ENCODE measurements at regions not wholly inside any gene's neighbourhood (a gene's known extent, or its start where the extent isn't known, plus 50 kb on each side); places are given as distances from the start of the nearest gene placed in this dataset.

DNA sequence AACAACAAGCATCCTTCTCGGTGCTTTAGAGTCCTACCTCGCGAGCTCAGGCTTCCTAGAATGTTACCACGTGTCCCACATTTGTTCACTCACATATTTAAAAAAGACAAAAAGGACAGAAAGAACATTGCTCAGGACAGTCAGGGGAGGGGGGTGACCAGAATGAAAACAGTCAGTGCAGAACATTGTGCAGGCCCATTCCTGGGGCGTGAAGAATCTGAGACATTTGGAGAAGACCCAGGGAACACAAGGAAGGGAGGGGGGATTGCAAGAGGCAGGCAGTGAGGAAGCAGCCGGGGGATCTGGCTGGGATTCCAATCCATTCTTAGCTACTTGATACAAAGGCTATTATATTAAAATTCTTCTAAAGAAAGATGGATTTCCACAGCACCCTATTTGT lies 270.4 kb upstream of the CITED2 start:
- TF ChIP-seq, protein P1, sequence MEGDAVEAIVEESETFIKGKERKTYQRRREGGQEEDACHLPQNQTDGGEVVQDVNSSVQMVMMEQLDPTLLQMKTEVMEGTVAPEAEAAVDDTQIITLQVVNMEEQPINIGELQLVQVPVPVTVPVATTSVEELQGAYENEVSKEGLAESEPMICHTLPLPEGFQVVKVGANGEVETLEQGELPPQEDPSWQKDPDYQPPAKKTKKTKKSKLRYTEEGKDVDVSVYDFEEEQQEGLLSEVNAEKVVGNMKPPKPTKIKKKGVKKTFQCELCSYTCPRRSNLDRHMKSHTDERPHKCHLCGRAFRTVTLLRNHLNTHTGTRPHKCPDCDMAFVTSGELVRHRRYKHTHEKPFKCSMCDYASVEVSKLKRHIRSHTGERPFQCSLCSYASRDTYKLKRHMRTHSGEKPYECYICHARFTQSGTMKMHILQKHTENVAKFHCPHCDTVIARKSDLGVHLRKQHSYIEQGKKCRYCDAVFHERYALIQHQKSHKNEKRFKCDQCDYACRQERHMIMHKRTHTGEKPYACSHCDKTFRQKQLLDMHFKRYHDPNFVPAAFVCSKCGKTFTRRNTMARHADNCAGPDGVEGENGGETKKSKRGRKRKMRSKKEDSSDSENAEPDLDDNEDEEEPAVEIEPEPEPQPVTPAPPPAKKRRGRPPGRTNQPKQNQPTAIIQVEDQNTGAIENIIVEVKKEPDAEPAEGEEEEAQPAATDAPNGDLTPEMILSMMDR (IDR thresholded peaks at IDR 0.05; ENCODE audit: low read length) = no peak
- TF ChIP-seq EZH2 (optimal IDR thresholded peaks at IDR 0.05; ENCODE audit: low read depth, low read length) (no peak), EZH2phosphoT487 (IDR thresholded peaks at IDR 0.05; ENCODE audit: low read length) (no peak)
